HG03095 (cell line): ENCODE measurements at regions not wholly inside any gene's neighbourhood (a gene's known extent, or its start where the extent isn't known, plus 50 kb on each side); places are given as distances from the start of the nearest gene placed in this dataset.

ENCODE experiments used
- ATAC-seq: cut with Tn5 transposase; IDR thresholded peaks from one replicate; pipeline ENCODE4 v1.9.1; 2021; ENCODE audit warnings: moderate library complexity; ENCODE audit not compliant: unreplicated experiment

GRCh38 chr1:94734963-94735901 is 84.9 kb upstream of the SLC44A3 start:
- ATAC-seq = no peak

GRCh38 chr1:94731891-94732290 is 88.3 kb upstream of the SLC44A3 start:
- ATAC-seq = no peak

GRCh38 chr1:94730450-94730849 is 89.7 kb upstream of the SLC44A3 start:
- no peak for ATAC-seq

GRCh38 chr1:94729267-94729666 is 90.9 kb upstream of the SLC44A3 start:
- ATAC-seq = no peak

GRCh38 chr1:94727846-94728715 is 92.1 kb upstream of the SLC44A3 start:
- no peak for ATAC-seq

GRCh38 chr1:94726981-94727685 is 93.0 kb upstream of the SLC44A3 start:
- ATAC-seq = no peak

- no peak for ATAC-seq
Measured at GRCh38 chr1:94725566-94725965, 94.6 kb upstream of the SLC44A3 start.

GRCh38 chr1:94723894-94724293 is 96.3 kb upstream of the SLC44A3 start:
- ATAC-seq = no peak

GRCh38 chr1:94723463-94723862 is 96.7 kb upstream of the SLC44A3 start:
- ATAC-seq = no peak

GRCh38 chr1:94722181-94722580 is 98.0 kb upstream of the SLC44A3 start:
- no peak for ATAC-seq

- ATAC-seq = peak; percentile 53
Measured at GRCh38 chr1:94721240-94721639, 98.9 kb upstream of the SLC44A3 start.

GRCh38 chr1:94719926-94720793 is 100.0 kb upstream of the SLC44A3 start:
- ATAC-seq = peak; percentile 99

- ATAC-seq = no peak
Measured at GRCh38 chr1:94716965-94717364, 103.2 kb upstream of the SLC44A3 start.

GRCh38 chr1:94715321-94715720 is 104.8 kb upstream of the SLC44A3 start:
- no peak for ATAC-seq

GRCh38 chr1:94714552-94714951 is 105.6 kb upstream of the SLC44A3 start:
- no peak for ATAC-seq

- ATAC-seq = no peak
Measured at GRCh38 chr1:94714152-94714551, 106.0 kb upstream of the SLC44A3 start.

- ATAC-seq = peak; percentile 85
Measured at GRCh38 chr1:94713472-94714141, 106.5 kb upstream of the SLC44A3 start.

- ATAC-seq = no peak
Measured at GRCh38 chr1:94709891-94710581, 110.1 kb upstream of the SLC44A3 start.

GRCh38 chr1:94708811-94709210 is 111.3 kb upstream of the SLC44A3 start:
- ATAC-seq = no peak
